WTC11 (cell line): ENCODE measurements at regions not wholly inside any gene's neighbourhood (a gene's known extent, or its start where the extent isn't known, plus 50 kb on each side); places are given as distances from the start of the nearest gene placed in this dataset.

Experiments
- ATAC-seq: fragments of 200-7000 bp; cut with Tn5 transposase; 2 replicates; pipeline ENCODE4 v1.10.0; 2021; ENCODE audit warnings: mild to moderate bottlenecking, moderate library complexity
- CTCF ChIA-PET: fragments of 300-600 bp; sonication (Branson Sonifier 250); formaldehyde crosslinking; loops from one replicate; lab custom pipeline; 2021; ENCODE audit warnings: antibody characterized with exemption; lab: Charles Lee
- POLR2A ChIA-PET: fragments of 350-600 bp; sonication (Branson Sonifier 250); formaldehyde crosslinking; loops from one replicate; lab custom pipeline; 2021; ENCODE audit warnings: antibody characterized with exemption; lab: Charles Lee
- DNase-seq: peaks from one replicate; pipeline ENCODE4 v3.0.0; 2021; ENCODE audit warnings: low spot score
- H3K27ac Mint-ChIP-seq: 2 replicates; pipeline ENCODE4 v1.8.0; 2021; ENCODE audit warnings: mixed read lengths
- H3K27me3 Mint-ChIP-seq: 2 replicates; pipeline ENCODE4 v1.8.0; 2021; ENCODE audit warnings: low read depth, mild to moderate bottlenecking, moderate library complexity, mixed read lengths
- H3K36me3 Mint-ChIP-seq: 2 replicates; pipeline ENCODE4 v1.8.0; 2021; ENCODE audit warnings: mixed read lengths
- H3K4me1 Mint-ChIP-seq: 2 replicates; pipeline ENCODE4 v1.8.0; 2022; ENCODE audit warnings: mixed read lengths
- H3K4me3 Mint-ChIP-seq: 2 replicates; pipeline ENCODE4 v1.8.0; 2021; ENCODE audit warnings: mild to moderate bottlenecking, moderate library complexity, mixed read lengths
- H3K9me3 Mint-ChIP-seq: 2 replicates; pipeline ENCODE4 v1.8.0; 2021; ENCODE audit warnings: mixed read lengths
- AFF4 ChIP-seq: sonication (generic); formaldehyde crosslinking; IDR thresholded peaks from 2 replicates; pipeline ENCODE4 v1.8.1; 2023; ENCODE audit warnings: mild to moderate bottlenecking, missing genetic modification reagents, borderline replicate concordance
- ARID4B ChIP-seq: sonication (generic); formaldehyde crosslinking; IDR thresholded peaks from 2 replicates; pipeline ENCODE4 v1.8.0; 2023; ENCODE audit warnings: missing genetic modification reagents, mild to moderate bottlenecking, borderline replicate concordance
- ATF2 ChIP-seq: sonication (generic); formaldehyde crosslinking; IDR thresholded peaks from 2 replicates; pipeline ENCODE4 v1.8.1; 2022; ENCODE audit warnings: low read depth, missing genetic modification reagents, borderline replicate concordance
- CDX4 ChIP-seq: fragments of 250-450 bp; sonication (Bioruptor Pico); IDR thresholded peaks from 2 replicates; pipeline ENCODE4 v1.9.0; 2021; ENCODE audit warnings: moderate library complexity, mild to moderate bottlenecking, inconsistent platforms, borderline replicate concordance
- ELF4 ChIP-seq: sonication (generic); formaldehyde crosslinking; IDR thresholded peaks from 2 replicates; pipeline ENCODE4 v1.8.1; 2022; ENCODE audit warnings: low read depth, mild to moderate bottlenecking, moderate library complexity, missing genetic modification reagents
- FOXJ3 ChIP-seq: sonication (generic); formaldehyde crosslinking; IDR thresholded peaks from 2 replicates; pipeline ENCODE4 v1.9.0; 2021; ENCODE audit warnings: missing genetic modification reagents, mild to moderate bottlenecking, borderline replicate concordance
- IRF2 ChIP-seq: sonication (generic); formaldehyde crosslinking; IDR thresholded peaks from 2 replicates; pipeline ENCODE4 v1.8.0; 2022; ENCODE audit warnings: low read depth, missing genetic modification reagents, borderline replicate concordance
- STAT6 ChIP-seq: sonication (generic); formaldehyde crosslinking; conservative IDR thresholded peaks from 2 replicates; pipeline ENCODE4 v1.8.1; 2023; ENCODE audit warnings: mild to moderate bottlenecking, low read depth, missing genetic modification reagents, moderate library complexity
- TP53 ChIP-seq: sonication (generic); formaldehyde crosslinking; IDR thresholded peaks from 2 replicates; pipeline ENCODE4 v1.8.1; 2023; ENCODE audit warnings: mild to moderate bottlenecking, missing genetic modification reagents
- USF1 ChIP-seq: sonication (generic); formaldehyde crosslinking; IDR thresholded peaks from 2 replicates; pipeline ENCODE4 v1.8.0; 2022; ENCODE audit warnings: mild to moderate bottlenecking, missing genetic modification reagents
- ZNF423 ChIP-seq: fragments of 250-450 bp; sonication (Bioruptor Pico); IDR thresholded peaks from 2 replicates; pipeline ENCODE4 v2.1.2; 2022; ENCODE audit warnings: mild to moderate bottlenecking, moderate library complexity
- TF ChIP-seq, protein P1 (sequence below): sonication (generic); formaldehyde crosslinking; IDR thresholded peaks from 2 replicates; pipeline ENCODE4 v1.8.0; 2022; ENCODE audit warnings: mild to moderate bottlenecking, missing genetic modification reagents
- TF ChIP-seq, protein P2 (sequence below): sonication (generic); formaldehyde crosslinking; IDR thresholded peaks from 2 replicates; pipeline ENCODE4 v1.8.1; 2022; ENCODE audit warnings: missing genetic modification reagents, borderline replicate concordance
- TF ChIP-seq, protein P3 (sequence below): sonication (generic); formaldehyde crosslinking; IDR thresholded peaks from 2 replicates; pipeline ENCODE4 v1.8.0; 2023; ENCODE audit warnings: mild to moderate bottlenecking, missing genetic modification reagents

- CTCF ChIA-PET = no interaction called here
Observed at GRCh38 chr6:22045261-22045912, 251.4 kb downstream of the PRL start.

More at GRCh38 chr6:22045261-22045912, 251.4 kb downstream of the PRL start:
- H3K4me3 Mint-ChIP-seq = no peak overlapping the region
- DNase-seq = no peak
- TF ChIP-seq, protein P1, sequence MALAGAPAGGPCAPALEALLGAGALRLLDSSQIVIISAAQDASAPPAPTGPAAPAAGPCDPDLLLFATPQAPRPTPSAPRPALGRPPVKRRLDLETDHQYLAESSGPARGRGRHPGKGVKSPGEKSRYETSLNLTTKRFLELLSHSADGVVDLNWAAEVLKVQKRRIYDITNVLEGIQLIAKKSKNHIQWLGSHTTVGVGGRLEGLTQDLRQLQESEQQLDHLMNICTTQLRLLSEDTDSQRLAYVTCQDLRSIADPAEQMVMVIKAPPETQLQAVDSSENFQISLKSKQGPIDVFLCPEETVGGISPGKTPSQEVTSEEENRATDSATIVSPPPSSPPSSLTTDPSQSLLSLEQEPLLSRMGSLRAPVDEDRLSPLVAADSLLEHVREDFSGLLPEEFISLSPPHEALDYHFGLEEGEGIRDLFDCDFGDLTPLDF (CRISPR knock-in tag) = no peak
- TF ChIP-seq TP53 (CRISPR knock-in tag) (no peak), FOXJ3 (no peak), IRF2 (CRISPR knock-in tag) (no peak), CDX4 (no peak), ZNF423 (CRISPR knock-in tag) (no peak), STAT6 (CRISPR knock-in tag) (no peak), ELF4 (CRISPR knock-in tag) (no peak), ATF2 (CRISPR knock-in tag) (no peak), AFF4 (CRISPR knock-in tag) (no peak), USF1 (CRISPR knock-in tag) (no peak), ARID4B (no peak)
- TF ChIP-seq, protein P2, sequence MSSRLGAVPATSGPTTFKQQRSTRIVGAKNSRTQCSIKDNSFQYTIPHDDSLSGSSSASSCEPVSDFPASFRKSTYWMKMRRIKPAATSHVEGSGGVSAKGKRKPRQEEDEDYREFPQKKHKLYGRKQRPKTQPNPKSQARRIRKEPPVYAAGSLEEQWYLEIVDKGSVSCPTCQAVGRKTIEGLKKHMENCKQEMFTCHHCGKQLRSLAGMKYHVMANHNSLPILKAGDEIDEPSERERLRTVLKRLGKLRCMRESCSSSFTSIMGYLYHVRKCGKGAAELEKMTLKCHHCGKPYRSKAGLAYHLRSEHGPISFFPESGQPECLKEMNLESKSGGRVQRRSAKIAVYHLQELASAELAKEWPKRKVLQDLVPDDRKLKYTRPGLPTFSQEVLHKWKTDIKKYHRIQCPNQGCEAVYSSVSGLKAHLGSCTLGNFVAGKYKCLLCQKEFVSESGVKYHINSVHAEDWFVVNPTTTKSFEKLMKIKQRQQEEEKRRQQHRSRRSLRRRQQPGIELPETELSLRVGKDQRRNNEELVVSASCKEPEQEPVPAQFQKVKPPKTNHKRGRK (CRISPR knock-in tag) = no peak
- TF ChIP-seq, protein P3, sequence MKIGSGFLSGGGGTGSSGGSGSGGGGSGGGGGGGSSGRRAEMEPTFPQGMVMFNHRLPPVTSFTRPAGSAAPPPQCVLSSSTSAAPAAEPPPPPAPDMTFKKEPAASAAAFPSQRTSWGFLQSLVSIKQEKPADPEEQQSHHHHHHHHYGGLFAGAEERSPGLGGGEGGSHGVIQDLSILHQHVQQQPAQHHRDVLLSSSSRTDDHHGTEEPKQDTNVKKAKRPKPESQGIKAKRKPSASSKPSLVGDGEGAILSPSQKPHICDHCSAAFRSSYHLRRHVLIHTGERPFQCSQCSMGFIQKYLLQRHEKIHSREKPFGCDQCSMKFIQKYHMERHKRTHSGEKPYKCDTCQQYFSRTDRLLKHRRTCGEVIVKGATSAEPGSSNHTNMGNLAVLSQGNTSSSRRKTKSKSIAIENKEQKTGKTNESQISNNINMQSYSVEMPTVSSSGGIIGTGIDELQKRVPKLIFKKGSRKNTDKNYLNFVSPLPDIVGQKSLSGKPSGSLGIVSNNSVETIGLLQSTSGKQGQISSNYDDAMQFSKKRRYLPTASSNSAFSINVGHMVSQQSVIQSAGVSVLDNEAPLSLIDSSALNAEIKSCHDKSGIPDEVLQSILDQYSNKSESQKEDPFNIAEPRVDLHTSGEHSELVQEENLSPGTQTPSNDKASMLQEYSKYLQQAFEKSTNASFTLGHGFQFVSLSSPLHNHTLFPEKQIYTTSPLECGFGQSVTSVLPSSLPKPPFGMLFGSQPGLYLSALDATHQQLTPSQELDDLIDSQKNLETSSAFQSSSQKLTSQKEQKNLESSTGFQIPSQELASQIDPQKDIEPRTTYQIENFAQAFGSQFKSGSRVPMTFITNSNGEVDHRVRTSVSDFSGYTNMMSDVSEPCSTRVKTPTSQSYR (CRISPR knock-in tag) = no peak
- ATAC-seq = no peak
- peaks cover 32% of the 10 kb centered on the region for H3K4me1 Mint-ChIP-seq
- H3K27me3 Mint-ChIP-seq = no peaks in the 10 kb centered on the region
- POLR2A ChIA-PET = no interaction called here
- H3K9me3 Mint-ChIP-seq = peaks cover 7% of the 10 kb centered on the region
- peaks cover 20% of the 10 kb centered on the region for H3K36me3 Mint-ChIP-seq
- 0 out of 2 replicates have a peak overlapping the region, but pooled peaks have one; percentile 1 for H3K27ac Mint-ChIP-seq
